Tibial nerve (tissue), 4 donors: ENCODE measurements at regions not wholly inside any gene's neighbourhood (a gene's known extent, or its start where the extent isn't known, plus 50 kb on each side); places are given as distances from the start of the nearest gene placed in this dataset.

Experiments used
- DNase-seq, 2 donors: peaks; one replicate each; pipeline ENCODE4 v3.0.0-alpha.2; 2019; ENCODE audit warnings: low spot score in 2 of 2
- H3K27ac ChIP-seq, 4 donors: fragments of 200-600 bp; sonication (generic) in 3 of 4; one replicate each; pipeline ENCODE4 v1.5.1; 2017 to 2019; ENCODE audit warnings: mild to moderate bottlenecking in 1 of 4
- H3K27me3 ChIP-seq, 2 donors: fragments of 200-600 bp; sonication (generic) in 1 of 2; one replicate each; pipeline versions ENCODE4 v1.5.1 to v1.6.0; 2017 to 2019
- H3K36me3 ChIP-seq, 3 donors: fragments of 200-600 bp; sonication (generic); one replicate each; pipeline ENCODE4 v1.5.1; 2018 to 2019
- H3K4me1 ChIP-seq, 4 donors: fragments of 200-600 bp; sonication (generic) in 3 of 4; one replicate each; pipeline ENCODE4 v1.5.1; 2017 to 2019
- H3K4me3 ChIP-seq, 4 donors: fragments of 200-600 bp; sonication (generic) in 3 of 4; one replicate each; pipeline ENCODE4 v1.5.1; 2017 to 2019; ENCODE audit warnings: mild to moderate bottlenecking in 1 of 4, moderate library complexity in 1 of 4
- H3K9me3 ChIP-seq, 4 donors: fragments of 200-600 bp; sonication (generic) in 3 of 4; one replicate each; pipeline ENCODE4 v1.5.1; 2017 to 2019
- CTCF ChIP-seq, 5 experiments: fragments of 200-600 bp in 3 of 5; fragments of 450-650 bp in 2 of 5; sonication (generic) in 3 of 5; IDR thresholded peaks; one replicate each; pipeline ENCODE4 v1.5.1; 2016 to 2019; ENCODE audit warnings: antibody characterized with exemption in 5 of 5, mild to moderate bottlenecking in 3 of 5, moderate library complexity in 2 of 5
- EP300 ChIP-seq, 2 donors: sonication (generic); formaldehyde crosslinking; IDR thresholded peaks; one replicate each; pipeline ENCODE4 v1.6.1; 2017; ENCODE audit warnings: antibody characterized with exemption in 2 of 2, mild to moderate bottlenecking in 1 of 2
- POLR2A ChIP-seq, 2 donors: fragments of 450-650 bp; IDR thresholded peaks; one replicate each; pipeline ENCODE4 v1.6.1; 2017; ENCODE audit warnings: antibody characterized with exemption in 2 of 2, mild to moderate bottlenecking in 2 of 2, moderate library complexity in 2 of 2
- WGBS, 2 donors: methylation state at CpG; one replicate each; pipeline ENCODE4 v1.1.5; 2018; 5-methylcytosine and 5-hydroxymethylcytosine counted together

- 30 to 34% methylated on average over 10 of the region's 10 CpGs for WGBS, 2 donors
- TF ChIP-seq EP300 (IDR thresholded peaks at IDR 0.05) (peak in 1 of 2 donors; percentile 43), CTCF (IDR thresholded peaks at IDR 0.05) (no peak)
These were observed 394.0 kb downstream of the NPHP4 start for GRCh38 chr1:5597991-5598823.

GRCh38 chr1:5597171-5597850 is 394.9 kb downstream of the NPHP4 start:
- 91% methylated on average over 13 of the region's 13 CpGs for WGBS, 2 donors
- Histone ChIP-seq H3K4me1 (peaks cover 0 to 16% (median 0%) of the 10 kb centered on the region in 4 donors), H3K4me3 (no peak overlapping the region), H3K27ac (no peak overlapping the region), H3K27me3 (no peaks in the 10 kb centered on the region), H3K36me3 (no peaks in the 10 kb centered on the region), H3K9me3 (peaks cover 0 to 5% (median 0%) of the 10 kb centered on the region in 4 donors)
- no peak for TF ChIP-seq EP300 (IDR thresholded peaks at IDR 0.05)
- no peak for TF ChIP-seq POLR2A (IDR thresholded peaks at IDR 0.05)
- no peak for TF ChIP-seq CTCF (IDR thresholded peaks at IDR 0.05)
- DNase-seq, result no peak

More at GRCh38 chr1:5597991-5598823, 394.0 kb downstream of the NPHP4 start:
- H3K27me3 ChIP-seq, result no peaks in the 10 kb centered on the region
- no peaks in the 10 kb centered on the region for H3K36me3 ChIP-seq
- peaks cover 0 to 16% (median 0%) of the 10 kb centered on the region in 4 donors for H3K4me1 ChIP-seq
- H3K27ac ChIP-seq, result no peak overlapping the region
- H3K4me3 ChIP-seq, result no peak overlapping the region
- DNase-seq, result peak in 1 of 2 donors; percentile 27
- H3K9me3 ChIP-seq, result no peaks in the 10 kb centered on the region

- no peaks in the 10 kb centered on the region for H3K36me3 ChIP-seq
- no peaks in the 10 kb centered on the region for H3K27me3 ChIP-seq
- no peak for DNase-seq
- peaks cover 0 to 12% (median 0%) of the 10 kb centered on the region in 4 donors for H3K9me3 ChIP-seq
- no peak overlapping the region for H3K27ac ChIP-seq
- no peak overlapping the region for H3K4me3 ChIP-seq
- H3K4me1 ChIP-seq, result peaks cover 0 to 16% (median 0%) of the 10 kb centered on the region in 4 donors
- TF ChIP-seq POLR2A (IDR thresholded peaks at IDR 0.05) (no peak), CTCF (IDR thresholded peaks at IDR 0.05) (no peak), EP300 (IDR thresholded peaks at IDR 0.05) (no peak)
- WGBS, 2 donors, result 78% methylated on average over 6 to 8 of the region's 8 CpGs
These were observed 395.6 kb downstream of the NPHP4 start for GRCh38 chr1:5596651-5597050.

- 83 to 88% methylated on average over 17 of the region's 17 CpGs for WGBS, 2 donors
- Histone ChIP-seq H3K27ac (no peak overlapping the region), H3K27me3 (no peaks in the 10 kb centered on the region), H3K9me3 (peaks cover 0 to 22% (median 2%) of the 10 kb centered on the region in 4 donors), H3K36me3 (no peaks in the 10 kb centered on the region), H3K4me3 (no peak overlapping the region), H3K4me1 (peaks cover 0 to 16% (median 0%) of the 10 kb centered on the region in 4 donors)
- no peak for TF ChIP-seq CTCF (IDR thresholded peaks at IDR 0.05)
- no peak for TF ChIP-seq EP300 (IDR thresholded peaks at IDR 0.05)
- no peak for TF ChIP-seq POLR2A (IDR thresholded peaks at IDR 0.05)
- no peak for DNase-seq
These were observed 396.6 kb downstream of the NPHP4 start for GRCh38 chr1:5595531-5596170.
